ENCODE measurements at regions not wholly inside any gene's neighbourhood (a gene's known extent, or its start where the extent isn't known, plus 50 kb on each side); places are given as distances from the start of the nearest gene placed in this dataset.
"Not testable (repeated sequence)": the region's sequence is repeated elsewhere in the genome, so short reads cannot be mapped to it uniquely, and the experiment has no call there.

DNA sequence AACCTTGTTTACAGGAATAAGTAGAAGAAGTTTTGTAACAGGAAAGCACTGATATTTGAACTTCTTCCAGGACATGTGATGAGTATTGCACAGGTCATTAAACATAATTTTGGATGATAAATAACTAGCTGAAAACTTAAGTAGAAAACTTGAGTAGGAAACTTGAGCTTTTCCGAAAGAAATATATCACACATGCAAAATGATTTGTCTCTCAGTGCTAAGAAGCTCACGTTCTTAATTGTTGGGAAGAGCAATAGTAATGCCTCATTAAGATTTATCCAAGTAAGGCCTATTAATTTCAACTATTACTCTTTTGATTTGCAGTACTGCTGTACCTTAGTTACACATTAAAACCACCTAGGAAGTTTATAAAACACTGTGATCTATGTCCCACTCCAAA is 1921.9 kb upstream of the LRRTM1 start:
- Histone ChIP-seq H3K4me3 (ENCODE audit: low read depth, low read length) (no peak overlapping the region), H3K27me3 (ENCODE audit: insufficient read depth, low read length) (no peaks in the 10 kb centered on the region)

DNA sequence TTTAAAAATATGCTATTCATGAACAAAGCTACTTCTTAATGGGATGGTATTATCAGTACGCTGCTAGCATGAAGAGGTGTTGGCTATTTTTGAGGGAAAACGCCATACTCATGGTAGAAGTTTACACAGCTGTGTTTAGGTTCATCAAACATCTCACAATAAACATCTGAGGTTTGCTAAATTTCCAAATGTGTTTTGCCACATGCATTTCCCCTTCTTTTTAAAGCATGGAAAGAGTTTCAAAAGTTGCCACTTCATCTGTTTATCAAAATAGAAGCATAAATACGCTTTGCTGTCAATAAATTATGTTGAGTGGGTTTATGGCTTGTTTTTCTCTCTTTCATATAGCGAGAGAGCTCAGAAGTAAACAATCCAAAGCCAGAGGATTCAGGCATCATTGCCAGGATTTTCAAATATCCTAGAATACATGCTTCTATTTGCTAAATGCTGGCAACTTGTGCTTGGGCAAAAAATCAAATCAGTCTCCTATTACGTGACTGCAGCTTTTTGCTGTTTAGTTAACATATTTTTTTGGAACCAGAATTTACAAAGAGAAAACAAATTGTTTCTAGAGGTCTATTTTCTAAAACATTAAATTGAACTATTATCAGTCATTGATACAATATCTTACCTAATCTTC is 1919.9 kb upstream of the LRRTM1 start:
- Histone ChIP-seq H3K4me1 (ENCODE audit: control insufficient read depth, insufficient read depth, low read length, unreplicated experiment) (no peaks in the 10 kb centered on the region), H3K27me3 (ENCODE audit: insufficient read depth, low read length) (no peaks in the 10 kb centered on the region), H3K27ac (ENCODE audit: low read depth, low read length) (no peak overlapping the region), H3K4me3 (ENCODE audit: low read depth, low read length) (no peak overlapping the region), H3K79me2 (ENCODE audit: control insufficient read depth, insufficient read depth, low read length, unreplicated experiment) (no peaks in the 10 kb centered on the region), H2AFZ (ENCODE audit: low read length, unreplicated experiment) (no peak overlapping the region), H3K36me3 (ENCODE audit: insufficient read depth, low read length) (no peaks in the 10 kb centered on the region)

More for the DNA sequence above, 1921.9 kb upstream of the LRRTM1 start:
- Histone ChIP-seq H3K36me3 (ENCODE audit: insufficient read depth, low read length) (no peaks in the 10 kb centered on the region), H3K4me1 (ENCODE audit: control insufficient read depth, insufficient read depth, low read length, unreplicated experiment) (no peaks in the 10 kb centered on the region), H3K79me2 (ENCODE audit: control insufficient read depth, insufficient read depth, low read length, unreplicated experiment) (no peaks in the 10 kb centered on the region), H3K27ac (ENCODE audit: low read depth, low read length) (no peak overlapping the region), H2AFZ (ENCODE audit: low read length, unreplicated experiment) (no peak overlapping the region)

DNA sequence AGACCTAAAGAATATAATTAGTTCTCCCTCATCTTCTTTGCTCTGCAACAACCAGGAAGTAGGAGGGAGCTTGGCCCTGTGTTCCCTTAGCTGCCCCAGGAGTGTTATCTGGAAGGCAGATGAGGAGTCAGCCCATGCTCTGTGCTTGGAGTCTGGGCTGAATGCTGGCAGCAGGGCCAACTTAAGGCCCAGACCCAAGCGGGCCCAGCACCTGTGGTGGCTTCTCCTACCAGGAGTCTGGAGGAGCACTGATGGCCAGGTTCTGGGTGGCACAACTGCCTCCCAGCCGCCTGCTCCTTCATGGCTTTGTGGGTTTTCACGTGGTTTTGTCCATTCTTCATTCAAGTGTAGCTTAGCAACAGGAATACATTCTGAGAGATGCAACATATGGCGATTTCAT is 1910.7 kb upstream of the LRRTM1 start:
- Histone ChIP-seq H3K4me1 (ENCODE audit: control insufficient read depth, insufficient read depth, low read length, unreplicated experiment) (no peaks in the 10 kb centered on the region), H3K36me3 (ENCODE audit: insufficient read depth, low read length) (no peaks in the 10 kb centered on the region), H3K27me3 (ENCODE audit: insufficient read depth, low read length) (no peaks in the 10 kb centered on the region), H3K4me3 (ENCODE audit: low read depth, low read length) (no peak overlapping the region), H2AFZ (ENCODE audit: low read length, unreplicated experiment) (no peak overlapping the region), H3K79me2 (ENCODE audit: control insufficient read depth, insufficient read depth, low read length, unreplicated experiment) (no peaks in the 10 kb centered on the region), H3K27ac (ENCODE audit: low read depth, low read length) (no peak overlapping the region)

DNA sequence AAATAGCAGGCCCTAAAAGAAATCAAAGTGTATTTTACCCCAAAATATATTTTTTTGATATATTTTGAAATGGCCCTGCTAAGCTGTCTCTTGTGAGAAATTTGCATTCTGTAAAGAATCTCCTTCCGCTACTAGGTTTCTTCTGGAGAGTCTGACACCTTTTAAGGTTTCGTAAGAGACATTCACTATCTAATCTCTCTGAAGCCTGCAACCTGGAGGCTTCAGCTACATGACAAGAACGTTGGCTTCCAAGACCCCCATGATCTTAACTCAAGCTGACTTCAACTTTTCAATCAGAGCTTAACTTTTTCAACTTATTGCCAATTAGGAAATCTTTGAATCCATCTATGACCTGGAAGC is 1894.9 kb upstream of the LRRTM1 start:
- Histone ChIP-seq H3K79me2 (ENCODE audit: control insufficient read depth, insufficient read depth, low read length, unreplicated experiment) (no peaks in the 10 kb centered on the region), H3K36me3 (ENCODE audit: insufficient read depth, low read length) (no peaks in the 10 kb centered on the region), H3K27ac (ENCODE audit: low read depth, low read length) (no peak overlapping the region), H3K27me3 (ENCODE audit: insufficient read depth, low read length) (no peaks in the 10 kb centered on the region), H2AFZ (ENCODE audit: low read length, unreplicated experiment) (no peak overlapping the region), H3K4me3 (ENCODE audit: low read depth, low read length) (no peak overlapping the region), H3K4me1 (ENCODE audit: control insufficient read depth, insufficient read depth, low read length, unreplicated experiment) (no peaks in the 10 kb centered on the region)

DNA sequence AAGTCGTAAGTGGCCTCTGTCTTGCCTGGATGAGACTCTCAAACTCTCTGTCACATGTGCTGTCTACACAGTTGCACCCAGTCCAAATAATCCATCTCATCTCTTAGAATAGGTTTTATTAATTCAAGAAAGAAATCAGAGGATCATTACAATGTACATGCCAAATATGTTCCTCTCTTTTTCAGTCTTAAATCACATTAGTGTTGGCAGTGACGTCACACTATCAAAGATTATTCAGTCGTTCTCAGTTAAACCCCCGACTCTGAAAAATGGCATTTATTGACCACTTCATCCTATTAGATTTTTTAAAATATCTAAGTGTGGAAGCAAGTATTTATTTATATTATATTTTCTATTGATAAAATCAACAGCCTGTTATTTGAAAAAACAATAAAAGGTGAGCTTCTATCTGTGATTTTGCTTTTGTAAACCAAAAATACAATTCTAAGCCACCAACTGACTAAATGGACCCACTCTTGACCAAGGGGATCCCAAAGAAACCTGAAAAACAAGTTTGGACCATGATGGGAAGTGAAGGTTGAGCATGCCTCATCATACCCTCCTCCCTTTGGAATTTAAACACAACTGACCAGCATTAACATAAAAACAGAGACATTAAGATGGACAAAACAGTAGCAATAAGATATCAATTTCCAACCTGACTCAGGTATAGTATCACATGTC is 1894.4 kb upstream of the LRRTM1 start:
- Histone ChIP-seq H3K27me3 (ENCODE audit: insufficient read depth, low read length) (no peaks in the 10 kb centered on the region), H3K79me2 (ENCODE audit: control insufficient read depth, insufficient read depth, low read length, unreplicated experiment) (no peaks in the 10 kb centered on the region), H3K27ac (ENCODE audit: low read depth, low read length) (no peak overlapping the region), H2AFZ (ENCODE audit: low read length, unreplicated experiment) (no peak overlapping the region), H3K4me3 (ENCODE audit: low read depth, low read length) (no peak overlapping the region), H3K36me3 (ENCODE audit: insufficient read depth, low read length) (no peaks in the 10 kb centered on the region), H3K4me1 (ENCODE audit: control insufficient read depth, insufficient read depth, low read length, unreplicated experiment) (no peaks in the 10 kb centered on the region)

DNA sequence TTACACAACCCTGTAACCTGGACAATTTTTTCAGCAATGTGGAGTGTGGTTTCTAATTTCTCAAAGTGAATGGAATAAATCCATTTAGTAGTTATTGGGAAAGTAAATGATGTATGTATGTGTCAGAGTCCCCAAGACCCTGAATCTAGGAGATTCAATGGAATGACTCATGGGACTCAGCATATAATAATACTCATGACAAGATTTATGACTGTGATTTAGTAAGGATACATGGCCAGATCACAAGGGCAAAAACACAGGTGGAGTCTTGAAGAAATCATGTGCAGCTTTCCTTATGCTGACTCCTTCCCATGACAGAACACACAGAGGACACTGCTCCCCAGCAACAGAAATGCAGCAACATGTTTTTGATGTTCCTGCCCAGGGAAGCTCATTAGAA is 1877.7 kb upstream of the LRRTM1 start:
- no peaks in the 10 kb centered on the region for H3K36me3 ChIP-seq (ENCODE audit: insufficient read depth, low read length)
- H3K79me2 ChIP-seq (ENCODE audit: control insufficient read depth, insufficient read depth, low read length, unreplicated experiment) = no peaks in the 10 kb centered on the region
- no peaks in the 10 kb centered on the region for H3K4me1 ChIP-seq (ENCODE audit: control insufficient read depth, insufficient read depth, low read length, unreplicated experiment)
- no peak overlapping the region for H2AFZ ChIP-seq (ENCODE audit: low read length, unreplicated experiment)
- H3K4me3 ChIP-seq (ENCODE audit: low read depth, low read length) = no peak overlapping the region
- H3K27ac ChIP-seq (ENCODE audit: low read depth, low read length) = no peak overlapping the region
- H3K27me3 ChIP-seq (ENCODE audit: insufficient read depth, low read length) = no peaks in the 10 kb centered on the region

DNA sequence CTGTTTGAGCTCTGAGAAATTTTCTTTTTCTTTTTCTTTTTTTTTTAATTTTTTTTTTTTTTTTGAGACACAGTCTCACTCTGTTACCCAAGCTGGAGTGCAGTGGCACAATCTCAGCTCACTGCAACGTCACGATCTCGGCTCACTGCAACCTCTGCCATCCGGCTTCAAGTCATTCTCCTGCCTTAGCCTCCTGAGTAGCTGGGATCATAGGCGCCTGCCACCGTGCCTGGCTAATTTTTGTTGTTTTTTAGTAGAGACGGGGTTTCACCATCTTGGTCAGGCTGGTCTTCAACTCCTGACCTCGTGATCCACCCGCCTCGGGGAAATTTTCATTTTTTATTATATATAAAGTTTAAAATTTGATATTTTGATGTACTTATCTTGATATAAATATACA is 1870.7 kb upstream of the LRRTM1 start:
- H3K36me3 ChIP-seq (ENCODE audit: insufficient read depth, low read length); H3K4me1 ChIP-seq (ENCODE audit: control insufficient read depth, insufficient read depth, low read length, unreplicated experiment); H3K27me3 ChIP-seq (ENCODE audit: insufficient read depth, low read length): not testable (repeated sequence)

DNA sequence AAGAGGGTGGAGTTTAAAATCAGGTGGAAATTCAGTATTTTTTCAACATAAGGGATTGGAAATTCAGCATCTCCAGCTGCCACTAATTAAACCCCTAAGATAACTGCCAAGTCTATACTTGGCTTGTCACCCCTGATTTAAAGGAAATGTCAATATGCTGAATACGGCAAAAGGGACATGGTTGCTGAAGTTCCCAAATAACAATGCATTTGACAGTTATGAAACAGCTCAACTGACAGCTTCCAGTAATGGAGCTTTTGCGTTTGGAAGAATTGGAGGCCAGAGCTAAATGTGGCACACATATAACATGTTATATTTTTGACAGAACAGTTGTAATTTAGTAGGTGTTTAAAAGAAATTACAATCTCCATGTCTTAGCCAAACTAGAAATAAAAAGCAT is 1867.9 kb upstream of the LRRTM1 start:
- Histone ChIP-seq H3K4me1 (ENCODE audit: control insufficient read depth, insufficient read depth, low read length, unreplicated experiment) (no peaks in the 10 kb centered on the region), H3K79me2 (ENCODE audit: control insufficient read depth, insufficient read depth, low read length, unreplicated experiment) (no peaks in the 10 kb centered on the region), H3K4me3 (ENCODE audit: low read depth, low read length) (no peak overlapping the region), H2AFZ (ENCODE audit: low read length, unreplicated experiment) (no peak overlapping the region), H3K27ac (ENCODE audit: low read depth, low read length) (no peak overlapping the region), H3K36me3 (ENCODE audit: insufficient read depth, low read length) (no peaks in the 10 kb centered on the region), H3K27me3 (ENCODE audit: insufficient read depth, low read length) (no peaks in the 10 kb centered on the region)

More for the DNA sequence above, 1870.7 kb upstream of the LRRTM1 start:
- not testable (repeated sequence) for H3K27ac ChIP-seq (ENCODE audit: low read depth, low read length); H3K79me2 ChIP-seq (ENCODE audit: control insufficient read depth, insufficient read depth, low read length, unreplicated experiment); H3K4me3 ChIP-seq (ENCODE audit: low read depth, low read length); H2AFZ ChIP-seq (ENCODE audit: low read length, unreplicated experiment)

DNA sequence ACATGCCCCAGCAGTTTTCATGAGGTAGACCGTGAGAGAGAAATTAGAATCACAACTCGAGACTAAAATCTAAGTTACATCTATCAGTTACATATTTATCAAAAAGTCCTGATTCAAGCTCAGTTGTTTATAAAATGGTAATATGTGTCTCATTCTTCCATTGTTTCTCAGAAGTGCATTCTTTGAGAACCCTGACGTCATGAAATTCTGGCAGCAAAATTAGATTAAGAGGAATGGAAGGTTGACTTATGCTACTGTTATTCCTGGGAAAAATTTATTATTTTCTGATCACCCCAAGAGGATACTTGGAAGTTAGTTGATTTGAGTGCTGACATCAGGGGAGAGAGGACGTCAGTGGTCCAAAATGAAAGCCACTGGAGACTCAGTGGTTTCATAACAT is 1864.8 kb upstream of the LRRTM1 start:
- Histone ChIP-seq H3K79me2 (ENCODE audit: control insufficient read depth, insufficient read depth, low read length, unreplicated experiment) (no peaks in the 10 kb centered on the region), H3K36me3 (ENCODE audit: insufficient read depth, low read length) (no peaks in the 10 kb centered on the region), H3K27me3 (ENCODE audit: insufficient read depth, low read length) (no peaks in the 10 kb centered on the region), H3K4me1 (ENCODE audit: control insufficient read depth, insufficient read depth, low read length, unreplicated experiment) (no peaks in the 10 kb centered on the region), H2AFZ (ENCODE audit: low read length, unreplicated experiment) (no peak overlapping the region), H3K27ac (ENCODE audit: low read depth, low read length) (no peak overlapping the region), H3K4me3 (ENCODE audit: low read depth, low read length) (no peak overlapping the region)

DNA sequence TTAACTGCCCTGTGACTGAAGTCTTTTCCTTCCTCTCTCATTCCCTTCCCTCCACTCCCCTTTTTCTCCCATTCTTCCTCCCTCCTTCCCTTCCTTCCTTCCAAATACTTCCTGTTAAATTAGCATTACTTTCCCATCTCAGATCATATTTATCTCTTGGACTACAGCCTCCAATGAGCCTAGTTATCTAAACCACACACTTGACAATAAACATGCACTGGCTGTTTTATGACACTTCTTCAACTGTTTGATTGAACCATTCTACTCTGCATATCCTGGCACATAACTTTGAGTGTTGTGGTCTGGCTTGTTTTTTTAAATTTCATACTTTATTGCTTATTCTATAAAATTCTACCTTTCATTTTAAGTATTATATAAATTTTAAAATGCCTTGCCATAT is 1860.8 kb upstream of the LRRTM1 start:
- H3K27me3 ChIP-seq (ENCODE audit: insufficient read depth, low read length) = no peaks in the 10 kb centered on the region

DNA sequence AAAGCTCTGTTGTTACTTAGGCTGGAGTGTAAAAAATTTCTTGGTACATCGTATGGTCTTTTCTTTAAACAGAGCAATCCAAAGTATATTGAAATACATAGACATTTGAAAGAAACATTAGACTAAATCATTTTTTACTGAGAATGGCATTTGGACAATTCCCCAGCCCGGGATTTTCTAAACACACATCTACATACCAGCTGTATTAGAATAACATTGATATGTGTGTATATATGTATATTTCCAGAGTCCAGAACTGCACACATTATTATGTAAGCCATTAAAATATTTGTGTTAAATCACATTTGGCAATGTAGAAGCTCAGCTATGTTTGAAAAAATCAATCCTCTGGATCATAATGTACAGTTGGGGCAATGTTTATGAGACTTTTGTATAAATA is 1853.6 kb upstream of the LRRTM1 start:
- no peaks in the 10 kb centered on the region for H3K4me1 ChIP-seq (ENCODE audit: control insufficient read depth, insufficient read depth, low read length, unreplicated experiment)
- no peaks in the 10 kb centered on the region for H3K79me2 ChIP-seq (ENCODE audit: control insufficient read depth, insufficient read depth, low read length, unreplicated experiment)
- H2AFZ ChIP-seq (ENCODE audit: low read length, unreplicated experiment) = no peak overlapping the region
- H3K4me3 ChIP-seq (ENCODE audit: low read depth, low read length) = no peak overlapping the region
- H3K36me3 ChIP-seq (ENCODE audit: insufficient read depth, low read length) = no peaks in the 10 kb centered on the region
- no peaks in the 10 kb centered on the region for H3K27me3 ChIP-seq (ENCODE audit: insufficient read depth, low read length)
- H3K27ac ChIP-seq (ENCODE audit: low read depth, low read length) = no peak overlapping the region

More for the DNA sequence above, 1860.8 kb upstream of the LRRTM1 start:
- no peak overlapping the region for H3K4me3 ChIP-seq (ENCODE audit: low read depth, low read length)
- H3K4me1 ChIP-seq (ENCODE audit: control insufficient read depth, insufficient read depth, low read length, unreplicated experiment) = no peaks in the 10 kb centered on the region
- no peak overlapping the region for H3K27ac ChIP-seq (ENCODE audit: low read depth, low read length)
- H3K79me2 ChIP-seq (ENCODE audit: control insufficient read depth, insufficient read depth, low read length, unreplicated experiment) = no peaks in the 10 kb centered on the region
- no peaks in the 10 kb centered on the region for H3K36me3 ChIP-seq (ENCODE audit: insufficient read depth, low read length)
- H2AFZ ChIP-seq (ENCODE audit: low read length, unreplicated experiment) = no peak overlapping the region
